HG03135 (cell line): ENCODE measurements at regions not wholly inside any gene's neighbourhood (a gene's known extent, or its start where the extent isn't known, plus 50 kb on each side); places are given as distances from the start of the nearest gene placed in this dataset.

Source experiments
- ATAC-seq: cut with Tn5 transposase; IDR thresholded peaks from one replicate; pipeline ENCODE4 v1.9.1; 2021; ENCODE audit warnings: mild to moderate bottlenecking, moderate library complexity; ENCODE audit not compliant: unreplicated experiment

DNA sequence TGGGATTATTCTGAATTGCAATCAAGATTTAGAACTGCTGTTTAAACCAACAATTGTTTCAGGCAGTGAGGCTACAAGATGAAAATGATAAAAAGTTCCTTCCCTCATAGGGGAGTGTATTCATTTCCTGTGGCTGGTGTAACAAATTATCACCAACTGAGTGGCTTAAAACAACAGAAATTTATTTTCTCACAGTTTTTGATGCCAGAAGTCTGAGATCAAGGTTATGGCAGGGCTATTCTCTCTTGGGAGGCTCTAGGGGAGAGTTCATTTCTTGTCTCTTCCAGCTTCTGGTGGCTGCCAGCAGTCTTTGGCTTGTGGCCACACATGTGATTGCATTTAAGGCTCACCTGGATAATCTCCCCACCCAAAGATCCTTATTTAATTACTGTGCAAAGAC lies 290.5 kb upstream of the ZSWIM2 start:
- no peak for ATAC-seq

- ATAC-seq = peak; percentile 69
Measured at GRCh38 chr2:187138265-187138664, 289.3 kb upstream of the ZSWIM2 start.

- ATAC-seq = no peak
Measured at GRCh38 chr2:187136646-187137045, 287.7 kb upstream of the ZSWIM2 start.

DNA sequence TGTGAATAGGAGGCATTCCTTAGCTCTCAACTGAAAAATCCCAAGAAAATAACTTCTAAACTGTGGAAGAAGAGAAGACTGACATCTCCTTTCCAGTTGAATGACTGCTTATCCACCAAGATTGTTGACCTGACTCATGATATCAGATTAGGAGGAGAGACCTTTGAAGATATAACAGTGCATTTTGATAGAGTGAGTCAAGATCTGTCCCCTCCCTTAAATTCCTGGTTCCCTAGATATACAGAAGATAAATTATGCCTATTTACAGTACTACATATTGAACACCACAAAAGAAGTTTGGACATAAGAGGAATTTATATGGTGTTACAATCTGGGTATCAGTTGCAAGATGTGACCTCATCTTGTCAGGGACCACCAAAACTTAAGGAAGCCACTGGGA lies 285.3 kb upstream of the ZSWIM2 start:
- ATAC-seq = no peak

DNA sequence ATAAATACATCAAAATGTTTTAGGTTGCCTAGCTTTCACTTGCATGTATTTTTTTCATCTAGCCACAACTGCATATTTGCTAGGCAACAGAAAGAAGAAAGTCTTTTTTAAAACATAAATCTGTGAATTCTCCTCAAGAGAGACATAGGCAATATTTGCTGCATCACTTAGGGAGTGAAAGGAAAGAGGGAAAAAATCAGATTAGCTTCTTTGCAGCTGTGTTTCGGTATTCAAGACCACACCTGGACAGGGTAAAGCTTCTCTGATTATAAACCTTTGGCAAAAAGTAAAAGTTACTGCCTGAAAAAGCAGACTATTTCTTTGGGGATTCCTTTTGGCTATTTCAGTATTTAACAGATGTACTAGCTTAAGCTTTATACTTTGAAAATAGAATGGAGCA lies 280.9 kb upstream of the ZSWIM2 start:
- ATAC-seq = no peak

GRCh38 chr2:187129306-187129705 lies 280.3 kb upstream of the ZSWIM2 start:
- ATAC-seq = no peak

- no peak for ATAC-seq
Measured at GRCh38 chr2:187126247-187127005, 277.5 kb upstream of the ZSWIM2 start.

DNA sequence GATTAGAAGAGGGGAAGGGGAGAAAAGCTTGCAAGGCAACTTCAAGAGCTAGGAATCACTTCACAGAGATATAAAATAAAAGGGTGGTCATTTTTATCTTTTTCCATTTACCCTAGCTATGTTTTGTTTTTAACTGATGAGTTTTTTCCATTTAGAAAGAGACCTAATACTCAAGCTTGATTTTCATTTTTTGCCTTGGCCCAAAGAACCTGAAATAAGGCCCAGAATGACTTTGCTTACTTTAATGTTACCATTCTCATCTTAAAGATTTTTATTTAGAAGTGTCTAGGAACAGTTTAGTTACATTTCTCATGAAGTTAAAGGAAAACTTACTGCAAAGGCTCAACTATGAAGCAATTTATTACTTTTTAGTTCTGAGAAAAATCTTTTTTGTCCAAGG lies 276.3 kb upstream of the ZSWIM2 start:
- ATAC-seq = no peak

DNA sequence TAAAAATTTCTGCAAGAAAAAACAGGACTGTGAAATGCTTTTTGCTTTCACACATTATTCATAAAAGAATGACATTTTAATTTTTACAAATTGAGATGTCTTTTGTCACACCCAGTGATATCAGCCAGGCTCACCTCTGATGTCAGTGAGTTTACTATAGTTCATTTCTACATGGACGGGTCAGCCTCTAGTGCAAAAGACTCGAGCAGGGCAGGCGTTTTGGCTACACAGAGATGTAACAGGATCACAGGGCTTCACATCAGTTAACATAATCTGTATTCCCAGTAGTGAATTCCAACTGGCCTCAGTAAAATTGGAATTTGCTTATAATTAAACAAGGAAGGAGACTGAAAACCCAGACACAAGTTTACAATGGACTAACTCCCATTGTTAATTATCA lies 275.6 kb upstream of the ZSWIM2 start:
- ATAC-seq = no peak

DNA sequence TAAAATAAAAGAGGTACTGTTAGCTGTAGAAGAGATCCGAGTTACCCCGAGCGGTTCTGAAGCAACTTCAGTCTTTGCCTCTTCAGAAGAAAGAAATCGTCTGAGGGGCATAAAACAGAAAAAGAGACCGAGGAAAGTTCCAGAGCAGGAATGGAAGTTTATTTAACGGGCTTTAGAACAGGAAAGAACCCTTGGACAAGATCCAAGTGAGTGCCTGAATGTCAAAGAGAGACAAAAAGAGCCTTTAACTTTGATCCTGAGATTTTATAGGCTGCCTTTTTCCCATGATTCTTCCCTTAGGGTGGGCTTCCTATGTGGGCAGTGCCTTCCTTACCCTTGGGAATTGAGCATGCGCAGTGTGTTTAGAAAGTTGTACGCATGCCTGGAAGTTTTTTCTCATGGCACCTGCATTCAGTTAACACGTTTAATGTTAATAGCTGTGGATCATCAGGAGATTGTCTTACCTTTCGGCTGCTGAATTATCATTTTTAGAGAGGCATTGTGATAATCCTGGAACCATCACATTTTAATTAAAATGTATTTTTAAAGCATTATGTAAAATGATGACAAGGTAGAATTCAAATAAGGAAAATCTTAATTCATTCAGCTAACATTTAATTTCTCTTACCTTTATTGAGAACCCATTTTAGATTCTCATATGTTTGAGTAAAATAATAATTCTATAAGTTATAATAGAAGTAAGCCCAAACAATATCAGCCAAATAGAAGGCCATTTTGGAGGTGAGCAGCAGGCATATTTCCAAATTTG lies 269.5 kb upstream of the ZSWIM2 start:
- no peak for ATAC-seq

GRCh38 chr2:187117483-187117882 lies 268.5 kb upstream of the ZSWIM2 start:
- ATAC-seq = no peak

DNA sequence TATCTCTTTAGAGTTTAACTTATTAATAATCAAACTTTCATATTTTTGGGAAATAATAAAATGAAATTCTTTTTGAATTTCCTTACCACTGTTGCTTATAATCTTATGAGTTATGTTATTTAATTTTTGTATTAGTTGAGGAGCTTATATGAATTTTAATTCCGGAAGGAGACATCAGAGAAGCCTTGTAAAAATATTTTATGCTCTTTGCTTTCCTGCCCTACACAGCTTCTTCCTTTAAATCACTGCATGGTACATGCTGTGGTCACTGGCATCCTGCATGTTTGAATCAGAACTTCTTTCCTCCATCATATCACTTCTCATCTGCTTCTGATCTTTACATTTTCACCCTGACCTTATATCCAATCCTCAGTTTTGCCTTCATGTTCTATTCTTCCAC lies 266.7 kb upstream of the ZSWIM2 start:
- no peak for ATAC-seq

DNA sequence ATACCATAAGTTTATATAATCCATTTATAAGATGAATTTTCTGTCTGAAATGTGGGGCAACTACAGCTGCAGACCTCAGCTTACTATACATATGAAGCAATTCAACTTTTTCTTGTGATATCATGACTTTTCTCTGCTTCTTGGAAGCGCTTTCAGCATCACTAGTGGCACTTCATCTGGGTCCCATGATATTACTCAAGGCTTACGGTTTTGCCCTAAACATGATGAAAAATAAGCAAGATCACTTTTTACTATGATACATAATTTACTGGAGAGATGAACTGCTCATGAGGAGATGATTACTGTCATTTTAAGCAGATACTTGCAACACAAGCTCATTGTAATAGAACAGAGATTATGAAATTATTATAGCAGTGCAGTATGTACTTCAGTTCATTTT lies 258.0 kb upstream of the ZSWIM2 start:
- no peak for ATAC-seq

GRCh38 chr2:187105218-187105617 lies 256.2 kb upstream of the ZSWIM2 start:
- no peak for ATAC-seq

DNA sequence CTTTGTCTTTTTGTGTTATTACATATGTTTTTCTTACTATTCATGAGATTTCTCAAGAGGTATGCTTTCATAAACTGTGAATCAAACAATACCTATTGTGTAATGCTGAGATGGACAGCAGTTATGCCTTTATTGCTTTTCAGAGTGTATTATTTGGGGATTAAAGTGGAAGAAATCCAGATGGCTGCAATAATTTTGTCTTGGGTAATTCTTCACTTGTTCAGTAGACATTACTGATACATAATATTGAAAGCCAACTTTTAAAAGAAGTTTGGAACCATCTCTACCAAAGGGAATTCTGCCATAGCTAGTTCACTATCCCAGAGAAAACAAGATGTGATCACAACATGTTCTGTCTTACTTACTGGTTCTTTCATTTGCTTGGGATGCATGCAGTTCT lies 253.4 kb upstream of the ZSWIM2 start:
- ATAC-seq = no peak

GRCh38 chr2:187098154-187098553 lies 249.2 kb upstream of the ZSWIM2 start:
- no peak for ATAC-seq

DNA sequence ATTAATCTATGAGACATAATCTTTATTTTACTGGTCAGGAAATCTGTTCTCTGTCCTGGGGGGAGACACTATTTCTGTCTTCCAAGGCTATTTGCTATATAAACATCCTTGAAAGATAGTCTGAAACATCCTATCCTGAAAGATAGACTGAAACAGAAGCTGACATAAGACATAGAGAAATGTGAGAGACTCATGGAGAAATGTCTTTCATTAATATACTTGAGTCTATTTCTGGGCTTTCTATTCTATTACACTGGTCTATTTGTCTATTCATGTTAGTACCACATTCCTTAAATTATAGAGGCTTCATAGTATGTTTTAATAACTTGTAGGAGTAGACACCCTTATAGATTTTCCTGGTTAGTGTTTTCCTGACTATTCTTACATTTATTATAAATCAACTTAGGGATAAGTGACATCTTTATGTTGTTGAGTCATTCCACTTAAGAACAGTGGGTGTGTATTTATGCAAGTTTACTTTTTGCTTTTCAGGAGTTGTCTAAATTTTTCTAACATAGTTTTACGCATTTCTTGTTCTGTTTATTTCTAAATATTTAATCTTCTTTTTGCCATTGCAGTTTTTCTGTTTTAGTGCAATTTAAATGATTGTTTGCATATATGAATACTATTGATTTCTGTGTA lies 244.9 kb upstream of the ZSWIM2 start:
- no peak for ATAC-seq

GRCh38 chr2:187091664-187092063 lies 242.7 kb upstream of the ZSWIM2 start:
- ATAC-seq = no peak

DNA sequence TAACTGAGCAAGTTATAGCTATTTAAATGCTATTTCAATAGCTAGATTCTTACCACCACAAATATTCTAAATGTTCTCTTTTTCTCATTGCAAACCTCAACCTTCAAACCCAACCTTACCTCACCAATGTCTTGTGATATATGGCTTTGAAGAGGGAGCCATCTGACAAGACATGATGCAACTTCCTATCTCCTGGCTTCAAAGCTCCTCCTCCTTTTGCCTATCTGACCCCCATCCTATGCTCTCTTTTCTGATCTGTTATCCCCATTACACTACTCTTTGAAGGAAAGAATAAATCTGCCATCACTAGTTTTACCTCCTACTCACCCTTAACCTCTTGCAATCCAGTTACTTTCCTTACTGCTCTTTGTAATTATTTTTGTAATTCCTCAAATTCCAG lies 235.6 kb upstream of the ZSWIM2 start:
- no peak for ATAC-seq

GRCh38 chr2:187081461-187081860 lies 232.5 kb upstream of the ZSWIM2 start:
- no peak for ATAC-seq

- ATAC-seq = no peak
Measured at GRCh38 chr2:187079901-187080300, 230.9 kb upstream of the ZSWIM2 start.

- no peak for ATAC-seq
Measured at GRCh38 chr2:187078297-187078696, 229.3 kb upstream of the ZSWIM2 start.
